GM19043 (cell line): ENCODE measurements at regions not wholly inside any gene's neighbourhood (a gene's known extent, or its start where the extent isn't known, plus 50 kb on each side); places are given as distances from the start of the nearest gene placed in this dataset.

Source experiments
- ATAC-seq: cut with Tn5 transposase; IDR thresholded peaks from one replicate; pipeline ENCODE4 v1.9.1; 2021; ENCODE audit warnings: low read depth; ENCODE audit not compliant: unreplicated experiment

DNA sequence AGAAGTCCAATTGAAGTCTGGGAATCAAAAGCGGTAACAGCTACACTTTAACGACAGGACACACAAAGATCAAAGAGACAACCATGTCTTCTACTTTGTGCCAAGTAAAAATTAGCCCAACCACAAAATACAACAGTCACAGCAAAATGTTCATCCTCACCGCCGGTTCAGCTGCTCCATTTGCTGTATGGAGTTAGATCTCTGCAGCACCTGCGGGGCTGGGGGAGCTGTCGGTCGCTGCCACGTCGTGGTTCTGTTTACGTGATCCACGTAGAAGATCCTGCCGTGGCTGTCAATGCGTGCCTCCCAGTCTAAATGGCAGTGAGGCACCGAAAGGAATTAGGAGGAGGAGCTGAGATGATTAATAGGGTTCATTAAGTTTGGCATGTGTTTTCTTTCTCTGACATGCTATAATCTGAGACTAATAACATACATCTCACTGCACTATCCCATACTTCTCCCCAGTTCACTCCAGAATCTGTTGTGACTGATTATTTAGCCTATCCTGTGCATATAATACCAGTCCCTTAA lies 136.5 kb upstream of the STK17B start:
- ATAC-seq = no peak

GRCh38 chr2:196309691-196310090 lies 138.3 kb upstream of the STK17B start:
- no peak for ATAC-seq

DNA sequence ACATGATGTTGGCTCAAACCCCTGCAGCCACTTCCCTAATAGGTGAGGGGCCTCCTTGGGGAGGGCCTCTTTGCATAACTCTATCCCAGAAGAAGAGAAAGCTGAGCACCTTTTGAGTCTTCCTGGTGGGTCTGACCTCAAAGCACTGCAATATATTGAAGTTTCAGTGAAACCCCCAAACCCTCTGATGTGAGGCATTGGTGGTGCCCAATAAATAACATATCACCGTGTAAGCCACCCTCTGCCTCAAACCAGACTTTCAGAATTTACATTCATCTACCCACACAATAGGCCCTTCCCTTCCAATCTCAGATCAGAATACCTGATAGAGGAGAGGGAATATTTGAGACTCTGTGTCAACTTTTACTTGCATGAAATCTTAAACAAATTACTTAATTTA lies 142.8 kb upstream of the STK17B start:
- ATAC-seq = no peak

- ATAC-seq = no peak
Observed at GRCh38 chr2:196314780-196315179, 143.4 kb upstream of the STK17B start.

DNA sequence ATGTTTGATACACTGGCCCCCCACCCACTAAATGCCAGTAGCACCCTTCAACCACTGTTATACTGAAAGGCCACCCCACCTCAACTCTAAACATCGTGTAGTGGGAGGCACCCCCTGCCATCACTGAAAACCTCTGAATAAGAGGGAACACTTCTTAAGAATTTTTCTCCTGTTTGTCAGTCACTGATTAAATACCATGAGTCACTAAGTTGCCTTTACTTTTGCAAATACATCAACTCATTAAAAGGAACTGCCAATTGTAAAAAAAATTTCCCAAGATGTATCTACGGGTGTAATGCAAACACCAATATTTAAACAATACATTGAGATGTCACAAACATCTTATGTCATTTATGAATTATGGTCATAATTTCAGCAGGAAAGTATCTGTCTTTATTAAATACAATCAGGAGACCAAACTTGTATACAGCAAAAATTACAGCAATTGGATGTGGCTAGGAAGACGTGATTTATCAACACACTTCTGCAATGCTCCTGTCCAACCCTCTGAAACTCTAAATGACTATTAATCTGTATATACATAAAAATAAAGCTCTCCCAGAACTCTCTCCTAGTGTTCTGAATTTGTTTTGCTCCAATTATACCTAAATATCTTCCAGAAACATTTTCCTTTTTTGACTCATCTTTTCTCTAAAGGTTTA lies 144.1 kb upstream of the STK17B start:
- ATAC-seq = no peak

DNA sequence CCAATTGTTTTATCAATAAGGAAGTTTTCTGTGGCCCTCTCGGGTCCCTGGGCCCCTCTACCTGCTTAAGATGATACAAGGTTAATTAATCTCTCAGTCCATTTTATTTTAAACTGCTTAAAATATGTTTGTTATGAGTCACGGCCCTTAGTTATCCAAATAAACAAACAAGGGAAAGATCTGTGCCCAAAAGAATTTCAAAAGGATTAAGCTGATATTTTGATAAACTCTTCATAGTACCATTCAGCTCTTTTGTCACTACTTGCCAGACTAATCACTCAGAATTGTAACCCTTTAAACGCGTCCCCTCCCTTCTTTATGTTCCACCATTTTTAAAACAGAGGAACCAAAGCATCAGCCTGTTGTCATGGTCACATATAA lies 144.7 kb upstream of the STK17B start:
- ATAC-seq = no peak

DNA sequence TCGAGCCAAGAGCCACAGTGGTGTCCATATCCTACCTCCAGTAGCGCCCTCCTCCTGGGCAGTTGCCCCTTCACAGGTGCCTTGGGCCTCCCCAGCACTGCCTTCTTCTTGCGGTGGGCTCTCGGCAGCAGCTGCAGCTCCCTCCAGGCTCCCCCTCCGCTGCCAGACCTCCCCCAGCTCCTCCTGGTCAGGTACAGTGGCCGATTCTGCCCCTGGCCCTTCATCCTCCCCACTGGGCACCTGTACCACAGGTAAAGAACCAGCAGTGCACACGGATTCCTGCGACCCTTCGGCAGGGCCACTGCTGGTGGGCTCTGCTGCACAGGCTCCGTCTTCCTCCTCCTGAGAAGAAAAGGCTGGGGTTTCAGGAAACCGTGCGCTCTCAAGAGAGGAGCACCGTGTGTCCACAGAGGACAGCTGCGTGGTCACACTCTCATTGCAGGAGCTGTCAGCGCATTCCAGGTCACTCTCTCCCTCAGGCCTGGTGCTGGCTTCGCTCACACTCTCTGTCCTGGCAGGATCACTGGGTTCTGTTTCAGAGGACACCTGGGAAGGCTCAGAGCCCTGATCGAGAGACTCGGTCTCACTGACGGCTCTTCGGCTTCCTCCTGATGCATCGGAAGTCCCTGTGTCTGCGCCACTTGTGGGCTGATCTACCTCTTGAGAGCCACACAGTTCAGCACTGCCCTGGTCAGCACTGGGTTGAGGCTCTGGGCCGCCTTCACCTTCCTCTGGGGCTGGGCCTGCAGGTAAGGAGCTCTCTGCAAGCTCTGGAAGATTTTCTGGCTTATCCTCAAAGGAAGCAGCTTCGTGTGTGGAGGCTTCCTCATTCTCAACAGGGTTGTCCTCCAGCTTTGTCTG lies 147.4 kb upstream of the STK17B start:
- ATAC-seq = no peak

DNA sequence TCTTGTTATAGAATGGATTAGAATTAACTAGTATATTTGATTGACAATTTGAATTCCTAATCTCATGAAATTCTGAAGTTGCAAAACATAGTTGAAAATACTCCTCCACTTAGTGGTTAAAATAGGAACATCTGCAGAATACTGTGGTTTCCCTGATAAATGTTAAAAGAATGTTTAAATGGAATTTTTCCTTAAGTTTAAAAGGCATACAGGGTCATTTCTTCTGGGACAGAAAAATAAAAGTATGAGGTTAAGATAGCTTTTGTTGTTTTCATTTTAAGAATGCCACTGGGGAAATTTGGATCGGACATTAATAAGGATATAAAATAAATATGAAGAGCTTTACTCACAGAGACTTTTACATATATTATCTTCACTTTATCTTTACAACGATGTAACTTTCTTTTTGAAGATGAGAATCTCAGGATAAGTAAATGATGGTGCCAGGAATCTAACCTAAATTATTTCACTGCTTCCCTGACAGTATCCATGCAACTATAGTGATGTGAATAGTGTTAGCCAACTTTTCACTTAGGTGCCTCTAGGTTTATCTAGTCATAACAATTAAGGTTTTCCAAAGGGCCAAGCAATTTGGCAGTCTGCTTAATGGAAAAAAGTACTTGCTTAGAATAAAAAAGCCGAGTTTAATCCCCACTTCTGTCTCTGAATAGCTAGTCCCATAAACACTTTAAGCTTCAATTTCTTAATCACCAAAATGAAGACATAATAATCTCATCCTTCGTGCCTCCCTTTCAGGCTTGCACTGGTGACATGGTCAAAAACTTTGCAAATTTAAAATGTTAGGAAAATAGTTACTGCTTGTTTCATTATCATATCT lies 151.8 kb upstream of the STK17B start:
- ATAC-seq = no peak

DNA sequence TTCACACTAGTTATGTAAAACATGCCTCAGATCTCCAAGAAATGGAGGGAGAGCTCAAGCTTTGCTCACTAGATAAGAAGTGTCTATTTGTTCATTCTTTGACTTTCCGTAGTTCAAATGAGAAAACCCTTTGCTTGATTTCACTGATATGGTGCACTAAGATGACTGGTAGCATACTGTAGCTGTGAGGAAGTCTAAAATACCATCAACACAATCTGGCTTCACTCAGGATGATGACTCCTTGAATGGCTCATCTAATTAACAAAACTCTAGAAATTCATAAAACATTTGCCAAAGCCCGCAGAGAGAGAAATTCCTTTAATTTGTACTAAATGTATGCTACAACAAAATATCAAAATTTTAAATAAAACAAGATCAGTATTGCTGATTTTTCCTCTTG lies 152.8 kb upstream of the STK17B start:
- no peak for ATAC-seq

DNA sequence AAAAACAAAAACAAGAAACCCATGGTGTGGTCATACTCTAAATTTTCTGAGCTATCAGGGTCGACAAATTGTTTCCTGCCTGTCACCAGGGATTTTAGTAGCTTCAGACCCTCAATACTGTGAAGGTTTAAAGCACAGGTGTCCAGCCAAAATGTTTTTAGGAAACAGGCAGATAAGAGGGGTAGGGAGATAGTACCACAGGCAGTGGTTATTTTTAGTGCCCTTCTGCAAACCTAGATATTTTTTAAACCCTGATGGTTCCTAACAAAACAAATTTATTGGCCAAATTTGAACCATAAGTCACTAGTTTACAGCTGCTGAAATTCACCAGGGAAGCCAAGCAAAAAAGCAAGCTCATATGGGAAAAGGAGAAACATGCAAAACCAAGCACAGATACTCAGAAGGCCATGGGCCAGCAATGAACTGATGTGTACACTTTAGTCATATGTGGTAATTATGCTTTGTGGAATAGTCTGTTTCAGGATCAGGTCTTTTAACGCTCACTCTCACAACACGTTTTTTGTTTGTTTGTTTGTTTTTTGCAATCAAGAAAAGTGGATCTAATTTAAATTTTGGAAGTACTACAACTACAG lies 156.8 kb upstream of the STK17B start:
- ATAC-seq = no peak

- ATAC-seq = no peak
Observed at GRCh38 chr2:196329959-196330358, 158.6 kb upstream of the STK17B start.

DNA sequence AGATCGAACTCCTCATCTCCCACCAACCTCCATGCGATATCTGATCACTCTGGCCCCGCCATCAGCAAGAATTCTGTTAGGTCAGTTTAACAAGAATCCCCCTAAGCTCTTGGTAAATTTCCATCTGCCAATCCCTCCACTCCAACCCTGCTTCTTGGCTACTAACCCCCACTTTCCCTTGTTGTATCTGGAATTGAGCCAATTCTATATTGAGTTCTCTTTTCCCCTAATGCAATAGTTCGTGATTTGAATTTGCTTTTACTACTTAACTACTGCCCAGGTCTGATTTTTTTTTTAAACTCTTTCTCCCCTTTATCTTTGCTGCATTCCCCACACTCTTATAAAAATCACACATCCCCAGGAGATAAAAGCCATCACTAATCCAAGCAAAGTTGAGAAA lies 159.3 kb upstream of the STK17B start:
- no peak for ATAC-seq

- ATAC-seq = no peak
Observed at GRCh38 chr2:196331143-196331542, 159.8 kb upstream of the STK17B start.

GRCh38 chr2:196331851-196332250 lies 160.5 kb upstream of the STK17B start:
- no peak for ATAC-seq

DNA sequence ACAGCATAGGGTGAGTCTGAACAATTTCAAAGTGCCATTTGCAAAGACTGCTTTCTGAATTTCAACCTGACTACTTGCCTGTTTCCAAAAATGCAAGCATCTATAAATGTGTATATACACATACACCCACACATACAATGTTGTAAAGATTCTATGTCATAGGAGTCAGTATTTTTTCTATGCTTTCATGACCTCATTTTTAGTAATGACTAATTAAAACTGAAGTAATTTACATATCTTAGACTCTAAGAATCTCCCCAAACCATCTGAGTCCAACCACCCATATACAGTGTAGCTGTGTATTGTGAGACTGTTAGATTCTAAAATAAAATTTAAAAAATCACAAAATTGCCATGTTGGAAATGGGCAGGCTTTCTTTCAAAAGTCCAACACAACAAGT lies 162.0 kb upstream of the STK17B start:
- ATAC-seq = no peak

GRCh38 chr2:196334710-196335109 lies 163.3 kb upstream of the STK17B start:
- ATAC-seq = no peak

- no peak for ATAC-seq
Observed at GRCh38 chr2:196335221-196335634, 163.8 kb upstream of the STK17B start.

DNA sequence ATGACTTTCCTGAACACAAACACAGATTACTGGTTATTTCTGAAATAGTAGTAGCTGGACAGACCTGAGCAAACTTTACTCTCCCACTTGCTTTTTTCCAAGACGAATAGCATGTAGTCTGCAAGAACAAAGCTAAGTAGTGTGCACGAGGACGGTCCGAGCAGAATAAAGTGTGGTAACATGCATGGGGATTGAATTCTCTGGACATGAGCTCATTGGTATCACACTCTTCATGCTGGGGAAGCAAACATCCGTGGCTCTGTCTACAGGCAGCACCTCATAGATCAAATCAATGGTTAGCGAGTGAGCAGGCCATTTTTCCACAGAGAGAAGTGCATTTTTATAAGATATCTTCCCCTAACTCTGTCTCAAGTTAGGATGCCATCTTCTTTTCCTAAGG lies 164.8 kb upstream of the STK17B start:
- no peak for ATAC-seq

DNA sequence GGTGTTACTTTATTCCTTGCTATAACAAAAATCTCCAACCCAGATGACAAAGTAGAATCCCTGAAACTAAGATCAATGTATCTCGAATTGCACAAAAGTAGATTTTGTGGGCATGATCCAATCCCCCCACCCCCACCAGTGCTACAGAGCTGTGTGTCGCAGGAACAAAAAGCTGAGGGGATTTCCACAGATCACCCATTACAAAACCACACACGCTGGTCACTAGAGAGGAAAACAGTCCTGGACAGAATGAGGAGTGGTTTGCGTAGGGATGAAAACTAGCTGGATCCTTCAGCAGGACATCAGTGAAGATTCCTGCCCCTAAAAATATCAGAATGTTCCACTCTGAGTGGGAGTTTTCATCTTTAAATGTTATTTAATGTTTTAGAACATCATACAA lies 165.3 kb upstream of the STK17B start:
- no peak for ATAC-seq

- no peak for ATAC-seq
Observed at GRCh38 chr2:196337208-196337953, 166.0 kb upstream of the STK17B start.
